T-cell (primary cell): ENCODE measurements at regions not wholly inside any gene's neighbourhood (a gene's known extent, or its start where the extent isn't known, plus 50 kb on each side); places are given as distances from the start of the nearest gene placed in this dataset.

Experiments used
- ATAC-seq, 4 experiments: fragments of 200-7000 bp in 3 of 4; fragments of 150-1000 bp in 1 of 4; cut with Tn5 transposase; replicated peaks in 1 of 4; 1 replicate in 3 of 4; 2 replicates in 1 of 4; pipeline ENCODE4 v1.10.0; 2021; ENCODE audit warnings: moderate library complexity in 3 of 4, mild to moderate bottlenecking in 2 of 4, moderate number of reproducible peaks in 1 of 4
- CTCF ChIA-PET, 2 donors: fragments of 300-600 bp; sonication (Branson Sonifier 250); formaldehyde crosslinking; loops; one replicate each; lab custom pipeline; 2022; ENCODE audit warnings: antibody characterized with exemption in 2 of 2; lab: Charles Lee
- POLR2A ChIA-PET, 2 donors: fragments of 300-600 bp; sonication (Branson Sonifier 250); formaldehyde crosslinking; loops; one replicate each; lab custom pipeline; 2022; ENCODE audit warnings: antibody characterized with exemption in 2 of 2; lab: Charles Lee
- DNase-seq, 35 experiments: peaks; one replicate each; pipeline versions ENCODE4 v3.0.0 to v3.0.0-alpha.2; 2013 to 2023
- H3K27ac ChIP-seq: one replicate; pipeline ENCODE4 v1.5.1; 2013; ENCODE audit warnings: low read length
- H3K27me3 ChIP-seq, 2 experiments: replicated peaks in 1 of 2; 1 replicate in 1 of 2; 2 replicates in 1 of 2; pipeline versions ENCODE4 v1.6.1 to v1.7.0; 2013; ENCODE audit warnings: low read length in 1 of 2, mixed read lengths in 1 of 2; ENCODE audit not compliant: control insufficient read depth in 2 of 2, insufficient read depth in 2 of 2; ENCODE audit errors: extremely low read depth in 1 of 2
- H3K36me3 ChIP-seq, 2 donors: 1 replicate in 1 of 2; 2 replicates in 1 of 2; pipeline versions ENCODE4 v1.6.1 to v1.7.0; 2013; ENCODE audit warnings: low read length in 1 of 2; ENCODE audit not compliant: control insufficient read depth in 2 of 2, insufficient read depth in 1 of 2; ENCODE audit errors: extremely low read depth in 1 of 2
- H3K4me1 ChIP-seq, 2 experiments: 1 replicate in 1 of 2; 2 replicates in 1 of 2; pipeline versions ENCODE4 v1.6.1 to v1.7.0; 2013; ENCODE audit warnings: low read length in 2 of 2, mixed read lengths in 1 of 2; ENCODE audit not compliant: insufficient read depth in 2 of 2, control insufficient read depth in 1 of 2; ENCODE audit errors: extremely low read depth in 1 of 2
- H3K4me3 ChIP-seq, 2 donors: 1 replicate in 1 of 2; 2 replicates in 1 of 2; pipeline versions ENCODE4 v1.5.1 to v1.7.0; 2013; ENCODE audit warnings: mild to moderate bottlenecking in 2 of 2, low read length in 1 of 2, moderate library complexity in 1 of 2; ENCODE audit not compliant: control insufficient read depth in 1 of 2; ENCODE audit errors: extremely low read depth in 1 of 2
- H3K9me3 ChIP-seq: 2 replicates; pipeline ENCODE4 v1.7.0; 2013
- H3K27ac Mint-ChIP-seq, 2 donors: one replicate each; pipeline ENCODE4 v1.8.0; 2020 to 2021; ENCODE audit warnings: mild to moderate bottlenecking in 2 of 2, mixed read lengths in 2 of 2
- H3K27me3 Mint-ChIP-seq, 2 donors: one replicate each; pipeline ENCODE4 v1.8.0; 2021 to 2022; ENCODE audit warnings: mixed read lengths in 2 of 2
- H3K36me3 Mint-ChIP-seq: one replicate; pipeline ENCODE4 v1.8.0; 2021; ENCODE audit warnings: mixed read lengths
- H3K4me1 Mint-ChIP-seq, 3 donors: one replicate each; pipeline ENCODE4 v1.8.0; 2020 to 2022; ENCODE audit warnings: mixed read lengths in 3 of 3, mild to moderate bottlenecking in 1 of 3
- H3K4me3 Mint-ChIP-seq, 3 donors: one replicate each; pipeline ENCODE4 v1.8.0; 2020 to 2022; ENCODE audit warnings: mild to moderate bottlenecking in 3 of 3, mixed read lengths in 3 of 3, moderate library complexity in 3 of 3
- H3K9me3 Mint-ChIP-seq, 3 donors: one replicate each; pipeline ENCODE4 v1.8.0; 2020 to 2022; ENCODE audit warnings: mixed read lengths in 3 of 3
- WGBS: methylation state at CpG from one replicate; pipeline ENCODE4 v1.1.5; 2013; ENCODE audit warnings: missing lambda C conversion rate; ENCODE audit not compliant: insufficient coverage; 5-methylcytosine and 5-hydroxymethylcytosine counted together

DNA sequence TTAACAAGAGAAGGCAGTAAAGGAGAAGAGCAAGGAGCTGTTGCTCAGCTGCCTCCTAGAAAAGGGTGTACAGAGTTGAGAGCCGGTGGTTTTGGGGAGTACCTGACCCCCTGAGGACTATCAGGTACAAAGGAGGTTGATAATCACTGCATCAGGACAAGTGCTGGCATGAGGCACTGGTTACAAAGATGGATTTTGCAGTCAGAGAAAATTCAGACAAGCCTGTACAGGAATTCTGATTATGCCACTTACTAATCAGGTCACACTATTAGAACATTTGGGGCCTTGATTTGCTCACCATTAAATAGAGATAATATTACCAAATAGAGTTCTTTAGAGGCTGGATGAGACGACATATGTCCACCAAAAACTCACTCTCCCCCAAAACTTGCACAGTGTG, 450.9 kb upstream of the TMPO start:
- ChIA-PET POLR2A (no interaction called here), CTCF (no interaction called here)
- ATAC-seq (no peak), DNase-seq (no peak)
- H3K4me1 Mint-ChIP-seq = no peaks in the 10 kb centered on the region
- Histone ChIP-seq H3K4me1 (no peaks in the 10 kb centered on the region), H3K27ac (no peak overlapping the region), H3K4me3 (no peak overlapping the region), H3K36me3 (no peaks in the 10 kb centered on the region), H3K27me3 (no peaks in the 10 kb centered on the region), H3K9me3 (no peaks in the 10 kb centered on the region)
- peaks cover 2 to 3% of the 10 kb centered on the region in 2 donors for H3K27me3 Mint-ChIP-seq
- no peak overlapping the region for H3K27ac Mint-ChIP-seq
- no peaks in the 10 kb centered on the region for H3K36me3 Mint-ChIP-seq
- H3K4me3 Mint-ChIP-seq = no peak overlapping the region
- 73% methylated on average over 1 of the region's 2 CpGs for WGBS
- no peaks in the 10 kb centered on the region for H3K9me3 Mint-ChIP-seq

DNA sequence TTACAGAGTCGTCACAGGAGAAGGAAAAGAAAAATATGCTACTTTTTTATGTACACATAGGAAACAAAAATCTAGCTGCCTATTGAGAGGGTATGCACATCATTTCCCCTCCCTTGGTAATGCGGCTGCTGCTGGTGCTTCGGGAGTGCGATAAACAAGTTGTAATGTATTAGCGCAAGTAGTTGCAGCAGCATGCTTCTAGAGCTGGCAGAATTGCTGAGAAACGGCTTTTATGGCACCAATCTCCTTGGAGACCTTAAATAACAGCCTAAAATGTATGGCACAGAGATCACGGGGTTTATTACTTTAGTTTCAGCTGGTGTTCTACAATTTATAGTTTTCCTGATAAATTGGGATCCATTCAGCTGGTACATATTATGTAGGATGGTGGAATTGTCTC, 447.6 kb upstream of the TMPO start:
- Histone ChIP-seq H3K9me3 (no peaks in the 10 kb centered on the region), H3K27ac (no peak overlapping the region), H3K4me1 (no peaks in the 10 kb centered on the region), H3K27me3 (no peaks in the 10 kb centered on the region), H3K36me3 (no peaks in the 10 kb centered on the region), H3K4me3 (no peak overlapping the region)
- Mint-ChIP-seq H3K36me3 (no peaks in the 10 kb centered on the region), H3K4me1 (no peaks in the 10 kb centered on the region), H3K27ac (no peak overlapping the region), H3K9me3 (no peaks in the 10 kb centered on the region), H3K4me3 (no peak overlapping the region), H3K27me3 (peaks cover 2 to 3% of the 10 kb centered on the region in 2 donors)
- 46% methylated on average over 2 of the region's 7 CpGs for WGBS
- ChIA-PET POLR2A (no interaction called here), CTCF (no interaction called here)
- DNase-seq (no peak), ATAC-seq (no peak)

DNA sequence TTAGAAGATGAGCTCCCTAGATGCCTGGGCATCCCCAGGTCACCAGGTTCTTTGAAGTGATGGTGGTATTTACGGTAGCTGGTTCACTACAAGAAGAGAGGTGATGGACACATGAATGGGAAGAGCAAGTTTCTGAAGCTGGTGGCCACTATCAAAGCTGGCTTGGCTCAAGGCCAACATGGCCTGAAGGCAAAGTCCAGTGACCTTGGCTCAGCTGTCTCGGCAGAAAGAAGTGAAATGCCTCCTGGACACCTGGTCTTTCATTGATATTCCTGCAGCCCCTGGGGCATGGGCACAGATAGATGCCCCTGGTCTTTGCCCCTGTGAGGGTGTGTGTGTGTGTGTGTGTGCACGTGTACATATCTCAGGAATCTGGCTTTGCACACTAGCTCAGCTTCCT, 441.8 kb upstream of the TMPO start:
- Mint-ChIP-seq H3K27ac (no peak overlapping the region), H3K36me3 (no peaks in the 10 kb centered on the region), H3K9me3 (peaks cover 0 to 2% (median 0%) of the 10 kb centered on the region in 3 donors), H3K4me1 (no peaks in the 10 kb centered on the region), H3K27me3 (peaks cover 2 to 3% of the 10 kb centered on the region in 2 donors), H3K4me3 (no peak overlapping the region)
- no peaks in the 10 kb centered on the region for H3K9me3 ChIP-seq
- no peak overlapping the region for H3K27ac ChIP-seq
- ChIA-PET POLR2A (interaction anchor here in 1 of 2 donors (0.5 kb wide), 1 partner anchor 161 kb away, joined by 3 read pairs; no protein-coding TSS in a partner anchor), CTCF (no interaction called here)
- no peaks in the 10 kb centered on the region for H3K4me1 ChIP-seq
- no peak for ATAC-seq
- DNase-seq = no peak
- no peaks in the 10 kb centered on the region for H3K36me3 ChIP-seq
- WGBS = 69% methylated on average over 2 of the region's 3 CpGs
- H3K27me3 ChIP-seq = no peaks in the 10 kb centered on the region
- no peak overlapping the region for H3K4me3 ChIP-seq

DNA sequence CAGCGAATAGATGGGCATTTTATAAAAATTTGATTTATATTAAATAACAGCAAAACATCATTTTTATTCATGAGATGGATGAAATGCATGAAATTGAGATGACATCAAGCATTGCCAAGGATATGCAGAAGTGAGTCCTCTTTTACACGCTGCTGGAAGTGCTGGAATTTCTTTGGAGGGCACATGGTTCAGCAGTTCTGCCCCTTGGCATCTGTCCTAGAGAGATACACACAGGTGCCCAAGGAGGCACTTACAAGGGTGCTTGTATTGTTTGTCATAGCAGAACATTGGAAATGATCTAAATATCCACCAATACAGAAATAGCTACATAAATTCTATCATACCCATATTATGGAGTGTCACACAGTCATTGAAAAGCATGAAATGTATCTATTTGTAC, 441.1 kb upstream of the TMPO start:
- Mint-ChIP-seq H3K4me1 (no peaks in the 10 kb centered on the region), H3K27ac (no peak overlapping the region), H3K9me3 (peaks cover 0 to 2% (median 0%) of the 10 kb centered on the region in 3 donors), H3K27me3 (peaks cover 2 to 3% of the 10 kb centered on the region in 2 donors), H3K36me3 (no peaks in the 10 kb centered on the region), H3K4me3 (no peak overlapping the region)
- DNase-seq = no peak
- Histone ChIP-seq H3K27me3 (no peaks in the 10 kb centered on the region), H3K36me3 (no peaks in the 10 kb centered on the region), H3K27ac (no peak overlapping the region), H3K4me3 (no peak overlapping the region), H3K4me1 (no peaks in the 10 kb centered on the region), H3K9me3 (no peaks in the 10 kb centered on the region)
- POLR2A ChIA-PET = no interaction called here
- CTCF ChIA-PET = no interaction called here
- ATAC-seq = no peak
- no CpG with 5 or more reads among the region's 2 CpGs for WGBS

DNA sequence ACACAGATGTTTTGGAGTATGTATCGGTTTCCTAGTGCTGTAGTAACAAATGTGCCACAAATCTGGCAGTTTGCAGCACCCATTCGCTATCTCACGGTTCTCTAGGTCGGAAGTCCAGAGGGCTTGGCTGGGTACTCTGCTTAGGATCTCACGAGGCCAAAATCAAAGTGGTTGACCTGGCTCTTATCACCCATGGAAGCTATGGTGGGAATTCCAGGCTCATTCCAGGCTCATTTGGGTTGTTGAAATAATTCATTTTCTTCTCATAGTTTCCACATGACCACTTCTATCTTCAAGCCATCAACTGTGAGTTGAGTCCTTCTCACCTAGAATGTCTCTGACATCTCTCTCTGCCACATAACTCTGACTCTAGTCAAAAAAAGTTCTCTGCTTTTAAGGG, 431.0 kb upstream of the TMPO start:
- DNase-seq (no peak), ATAC-seq (no peak)
- H3K27ac ChIP-seq = no peak overlapping the region
- H3K27me3 ChIP-seq = no peaks in the 10 kb centered on the region
- POLR2A ChIA-PET = no interaction called here
- H3K9me3 ChIP-seq = no peaks in the 10 kb centered on the region
- no peak overlapping the region for H3K27ac Mint-ChIP-seq
- CTCF ChIA-PET = no interaction called here
- H3K27me3 Mint-ChIP-seq = peaks cover 2 to 7% of the 10 kb centered on the region in 2 donors
- no peaks in the 10 kb centered on the region for H3K4me1 ChIP-seq
- H3K9me3 Mint-ChIP-seq = peaks cover 0 to 7% (median 3%) of the 10 kb centered on the region in 3 donors
- H3K4me1 Mint-ChIP-seq = no peaks in the 10 kb centered on the region
- no peak overlapping the region for H3K4me3 ChIP-seq
- 74% methylated on average over 5 of the region's 5 CpGs for WGBS
- H3K4me3 Mint-ChIP-seq = no peak overlapping the region
- no peaks in the 10 kb centered on the region for H3K36me3 Mint-ChIP-seq
- H3K36me3 ChIP-seq = no peaks in the 10 kb centered on the region

DNA sequence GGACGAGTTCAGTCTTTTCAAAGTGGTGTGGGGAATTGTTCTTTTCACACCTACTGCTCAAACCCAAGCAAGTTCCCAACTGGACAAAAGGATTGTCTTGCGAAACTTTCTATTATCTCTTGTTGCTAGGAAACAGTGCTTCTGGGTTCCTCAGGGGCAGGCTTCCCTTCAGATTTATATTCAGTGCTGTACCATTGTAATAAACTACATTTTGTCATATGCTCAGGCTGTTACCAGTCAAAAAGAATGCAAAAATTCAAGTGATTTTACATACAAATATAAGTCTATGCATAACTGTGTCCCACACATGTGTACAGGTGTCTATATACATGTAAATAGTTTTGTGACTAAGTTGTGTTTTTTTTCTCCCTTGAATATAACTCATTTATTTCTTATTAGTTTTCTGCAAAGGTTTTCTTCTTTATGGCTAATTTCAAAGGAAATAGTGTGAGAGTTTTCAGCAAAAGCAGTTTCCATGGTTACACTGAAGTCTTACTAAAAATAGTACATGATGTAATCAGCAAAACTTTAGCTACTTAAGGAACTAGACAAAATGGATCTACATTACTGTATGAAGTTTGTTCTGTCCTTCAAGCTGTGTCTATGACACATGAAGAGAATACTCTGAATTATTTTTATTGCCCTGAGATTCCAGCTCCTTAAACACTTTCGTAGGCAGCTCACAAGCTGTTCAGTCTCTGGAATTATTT, 430.2 kb upstream of the TMPO start:
- ChIA-PET POLR2A (no interaction called here), CTCF (no interaction called here)
- peaks cover 0 to 11% (median 3%) of the 10 kb centered on the region in 3 donors for H3K9me3 Mint-ChIP-seq
- H3K27ac ChIP-seq = no peak overlapping the region
- no peaks in the 10 kb centered on the region for H3K36me3 Mint-ChIP-seq
- 33% methylated on average over 1 of the region's 3 CpGs for WGBS
- H3K4me1 Mint-ChIP-seq = no peaks in the 10 kb centered on the region
- no peak overlapping the region for H3K27ac Mint-ChIP-seq
- H3K36me3 ChIP-seq = no peaks in the 10 kb centered on the region
- no peak for ATAC-seq
- no peaks in the 10 kb centered on the region for H3K9me3 ChIP-seq
- H3K27me3 Mint-ChIP-seq = peaks cover 2 to 9% of the 10 kb centered on the region in 2 donors
- no peak for DNase-seq
- H3K4me1 ChIP-seq = no peaks in the 10 kb centered on the region
- no peaks in the 10 kb centered on the region for H3K27me3 ChIP-seq
- no peak overlapping the region for H3K4me3 Mint-ChIP-seq
- H3K4me3 ChIP-seq = no peak overlapping the region
